Neural crest cell (in vitro differentiated cells): ENCODE measurements at regions not wholly inside any gene's neighbourhood (a gene's known extent, or its start where the extent isn't known, plus 50 kb on each side); places are given as distances from the start of the nearest gene placed in this dataset.

ENCODE experiments used
- DNase-seq: peaks from one replicate; pipeline ENCODE4 v3.0.0; 2021; ENCODE audit warnings: low read depth, mixed read lengths, low spot score
- H3K27ac Mint-ChIP-seq: one replicate; pipeline ENCODE4 v1.8.0; 2021; ENCODE audit warnings: mild to moderate bottlenecking, mixed read lengths; ENCODE audit not compliant: unreplicated experiment
- H3K27me3 Mint-ChIP-seq: 2 replicates; pipeline ENCODE4 v1.8.0; 2021; ENCODE audit warnings: low read depth, mild to moderate bottlenecking, mixed read lengths
- H3K36me3 Mint-ChIP-seq: 2 replicates; pipeline ENCODE4 v1.8.0; 2021; ENCODE audit warnings: low read depth, mild to moderate bottlenecking, mixed read lengths
- H3K4me1 Mint-ChIP-seq: 2 replicates; pipeline ENCODE4 v1.8.0; 2021; ENCODE audit warnings: mixed read lengths
- H3K4me3 Mint-ChIP-seq: one replicate; pipeline ENCODE4 v1.8.0; 2021; ENCODE audit warnings: mild to moderate bottlenecking, mixed read lengths
- H3K9me3 Mint-ChIP-seq: 2 replicates; pipeline ENCODE4 v1.8.0; 2021; ENCODE audit warnings: mixed read lengths
- TF ChIP-seq, protein P1 (sequence below): fragments of 200-600 bp; sonication (generic); conservative IDR thresholded peaks from 2 replicates; pipeline ENCODE4 v1.5.0; 2021; ENCODE audit warnings: antibody characterized with exemption, mild to moderate bottlenecking

DNA sequence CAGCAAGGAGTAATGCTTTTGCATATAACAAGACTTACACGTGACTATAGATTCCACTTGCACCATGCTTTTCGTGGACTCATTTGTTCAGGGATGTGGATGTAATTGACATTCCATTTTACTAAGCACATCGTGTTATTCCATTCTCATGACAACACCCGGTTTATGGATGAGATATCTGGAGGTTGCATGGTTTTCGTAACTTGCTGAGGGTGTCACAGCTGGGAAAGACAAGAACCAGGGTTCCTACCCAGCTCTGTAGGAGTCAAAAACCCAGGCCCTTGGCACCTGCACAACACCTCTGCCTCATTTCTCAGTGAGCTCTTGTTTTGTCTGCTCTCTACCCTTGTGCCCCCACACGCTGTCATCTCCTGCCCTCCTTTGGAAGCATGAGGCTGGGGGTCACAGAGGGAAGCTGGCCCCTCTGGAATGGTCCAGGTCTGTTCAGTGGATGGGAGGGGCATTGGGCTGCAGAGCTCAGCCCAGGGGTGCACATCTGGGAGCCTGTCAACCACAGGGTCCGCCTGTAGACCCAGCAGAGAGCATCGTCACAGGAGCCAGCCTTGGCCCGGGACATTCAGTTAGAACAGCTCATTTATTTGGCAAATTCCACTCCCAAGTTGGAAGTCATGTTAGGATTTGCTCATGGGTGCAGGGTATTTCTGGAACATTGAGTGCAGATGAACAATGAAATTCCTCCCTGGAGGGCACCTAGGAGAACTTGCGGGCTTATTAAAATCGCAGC lies 120.1 kb upstream of the TWIST2 start:
- DNase-seq: no peak
- Mint-ChIP-seq H3K4me1 (peaks cover 11% of the 10 kb centered on the region), H3K4me3 (no peak overlapping the region), H3K27ac (peak overlapping the region; percentile 48), H3K27me3 (no peaks in the 10 kb centered on the region), H3K36me3 (no peaks in the 10 kb centered on the region), H3K9me3 (peaks cover 2% of the 10 kb centered on the region)
- TF ChIP-seq, protein P1, sequence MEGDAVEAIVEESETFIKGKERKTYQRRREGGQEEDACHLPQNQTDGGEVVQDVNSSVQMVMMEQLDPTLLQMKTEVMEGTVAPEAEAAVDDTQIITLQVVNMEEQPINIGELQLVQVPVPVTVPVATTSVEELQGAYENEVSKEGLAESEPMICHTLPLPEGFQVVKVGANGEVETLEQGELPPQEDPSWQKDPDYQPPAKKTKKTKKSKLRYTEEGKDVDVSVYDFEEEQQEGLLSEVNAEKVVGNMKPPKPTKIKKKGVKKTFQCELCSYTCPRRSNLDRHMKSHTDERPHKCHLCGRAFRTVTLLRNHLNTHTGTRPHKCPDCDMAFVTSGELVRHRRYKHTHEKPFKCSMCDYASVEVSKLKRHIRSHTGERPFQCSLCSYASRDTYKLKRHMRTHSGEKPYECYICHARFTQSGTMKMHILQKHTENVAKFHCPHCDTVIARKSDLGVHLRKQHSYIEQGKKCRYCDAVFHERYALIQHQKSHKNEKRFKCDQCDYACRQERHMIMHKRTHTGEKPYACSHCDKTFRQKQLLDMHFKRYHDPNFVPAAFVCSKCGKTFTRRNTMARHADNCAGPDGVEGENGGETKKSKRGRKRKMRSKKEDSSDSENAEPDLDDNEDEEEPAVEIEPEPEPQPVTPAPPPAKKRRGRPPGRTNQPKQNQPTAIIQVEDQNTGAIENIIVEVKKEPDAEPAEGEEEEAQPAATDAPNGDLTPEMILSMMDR: no peak

DNA sequence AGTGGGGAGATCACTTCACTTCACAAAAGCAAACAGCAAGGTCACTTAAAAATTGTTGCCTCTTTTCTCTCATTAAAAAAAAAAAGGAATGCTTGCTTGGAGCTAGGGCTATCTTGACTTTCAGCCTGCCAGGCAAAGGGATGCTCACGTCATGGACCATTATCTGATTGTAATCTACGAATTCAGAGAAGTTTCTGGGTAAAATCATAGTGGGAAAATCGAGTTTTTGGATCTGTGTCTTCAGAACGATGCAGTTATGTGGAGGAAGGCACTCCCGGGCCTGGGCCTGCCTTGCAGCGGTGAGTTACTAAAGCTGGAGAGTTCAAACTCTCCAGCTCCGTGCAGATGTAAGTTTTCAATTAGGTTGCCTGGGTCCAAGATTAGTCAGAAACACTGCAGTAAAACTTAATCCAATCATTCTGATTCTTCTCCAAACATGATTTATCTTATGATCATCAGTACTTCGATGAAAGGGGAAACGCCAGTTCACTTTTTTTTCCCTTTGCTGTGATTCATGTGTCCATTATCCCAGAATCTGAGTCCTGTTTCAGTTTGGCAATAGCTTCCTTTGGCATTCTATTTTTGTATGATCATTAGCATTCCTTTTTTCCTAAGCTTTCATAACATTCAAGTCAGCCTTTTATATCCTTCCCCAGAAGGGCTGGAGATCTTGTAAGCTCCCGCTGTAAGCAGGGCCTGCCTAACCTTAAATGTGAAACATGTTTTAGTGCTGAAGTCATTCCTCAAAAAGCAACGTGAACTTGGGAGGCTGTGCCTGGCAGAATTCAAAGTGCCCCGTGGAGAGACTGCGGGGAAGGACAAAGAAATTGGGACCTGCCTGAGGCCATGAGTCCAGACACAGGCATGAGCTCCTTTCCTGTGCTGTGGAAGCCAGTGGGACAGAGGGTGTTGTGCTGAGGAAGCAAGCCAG lies 119.3 kb upstream of the TWIST2 start:
- H3K27me3 Mint-ChIP-seq: no peaks in the 10 kb centered on the region
- H3K9me3 Mint-ChIP-seq: peaks cover 2% of the 10 kb centered on the region
- no peak overlapping the region for H3K4me3 Mint-ChIP-seq
- H3K36me3 Mint-ChIP-seq: no peaks in the 10 kb centered on the region
- peaks cover 11% of the 10 kb centered on the region for H3K4me1 Mint-ChIP-seq
- no peak for DNase-seq
- peak overlapping the region; percentile 48 for H3K27ac Mint-ChIP-seq
- TF ChIP-seq, protein P1: no peak

DNA sequence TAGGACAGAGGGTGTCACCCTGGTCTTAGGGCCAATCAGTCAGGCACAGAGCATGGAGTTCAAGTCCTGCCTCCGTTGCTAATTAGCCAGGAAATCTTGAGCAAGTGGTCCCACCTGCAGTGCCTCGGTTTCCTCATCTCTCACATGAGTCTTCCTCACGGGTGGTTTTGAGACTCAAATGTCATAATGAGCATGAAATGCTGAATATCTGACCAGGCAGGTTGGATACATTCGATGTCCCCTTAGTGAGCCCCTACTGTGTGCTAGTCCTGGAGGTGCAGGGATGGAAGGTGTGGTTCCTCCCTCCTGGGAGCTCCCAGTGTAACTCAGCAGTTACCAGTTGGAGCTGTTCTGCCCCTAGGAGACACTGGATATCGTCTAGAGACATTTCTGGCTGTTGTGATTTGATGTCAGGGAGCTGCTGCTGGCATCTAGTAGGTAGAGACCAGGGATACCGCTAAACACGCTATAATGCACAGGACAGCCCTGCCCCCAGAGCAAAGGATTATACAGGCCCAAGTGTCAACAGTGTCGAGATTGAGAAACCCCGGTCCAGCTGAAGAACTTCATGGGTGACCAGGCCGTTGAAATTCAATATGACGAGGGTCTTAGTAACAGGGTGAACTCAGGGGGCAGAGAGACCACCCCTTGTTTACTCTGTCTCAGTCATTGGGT lies 118.5 kb upstream of the TWIST2 start:
- TF ChIP-seq, protein P1: no peak
- H3K4me1 Mint-ChIP-seq: peaks cover 11% of the 10 kb centered on the region
- no peaks in the 10 kb centered on the region for H3K27me3 Mint-ChIP-seq
- H3K36me3 Mint-ChIP-seq: no peaks in the 10 kb centered on the region
- DNase-seq: no peak
- H3K4me3 Mint-ChIP-seq: no peak overlapping the region
- H3K27ac Mint-ChIP-seq: no peak overlapping the region
- H3K9me3 Mint-ChIP-seq: peaks cover 2% of the 10 kb centered on the region

DNA sequence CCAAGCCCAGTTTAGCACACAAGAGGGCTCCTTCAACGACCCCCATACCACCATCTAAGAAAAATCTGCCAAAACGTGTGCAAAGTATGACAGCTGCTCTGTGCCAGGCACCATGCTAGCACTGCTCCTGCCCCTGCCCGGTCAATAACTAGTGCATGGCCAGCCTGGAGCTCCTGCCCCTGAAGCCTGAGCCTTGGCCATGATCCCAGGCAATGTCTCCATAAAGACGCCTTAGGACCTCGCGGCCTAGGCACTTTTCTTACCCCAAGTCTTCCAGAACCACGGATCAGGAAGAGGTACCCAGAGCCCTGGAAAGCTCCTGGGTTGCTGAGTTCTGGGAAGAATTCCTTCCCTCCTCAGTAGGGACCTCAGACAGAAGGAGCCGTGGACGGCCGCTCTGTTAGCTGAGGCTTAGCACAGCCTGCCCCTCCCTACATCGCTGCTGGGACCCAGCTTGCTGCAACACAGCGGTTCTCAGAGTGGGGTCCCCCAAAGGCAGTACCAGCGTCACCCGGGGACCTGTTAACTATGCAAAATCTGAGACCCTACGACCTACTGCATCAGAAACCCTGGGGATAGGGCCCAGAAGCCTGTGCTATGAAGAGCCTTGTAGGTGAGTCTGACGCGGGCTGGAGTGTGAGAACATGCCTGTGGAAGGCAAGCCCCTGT lies 117.8 kb upstream of the TWIST2 start:
- Mint-ChIP-seq H3K4me1 (peaks cover 11% of the 10 kb centered on the region), H3K9me3 (peaks cover 2% of the 10 kb centered on the region), H3K27ac (no peak overlapping the region), H3K36me3 (no peaks in the 10 kb centered on the region), H3K4me3 (no peak overlapping the region), H3K27me3 (no peaks in the 10 kb centered on the region)
- TF ChIP-seq, protein P1: no peak
- no peak for DNase-seq

DNA sequence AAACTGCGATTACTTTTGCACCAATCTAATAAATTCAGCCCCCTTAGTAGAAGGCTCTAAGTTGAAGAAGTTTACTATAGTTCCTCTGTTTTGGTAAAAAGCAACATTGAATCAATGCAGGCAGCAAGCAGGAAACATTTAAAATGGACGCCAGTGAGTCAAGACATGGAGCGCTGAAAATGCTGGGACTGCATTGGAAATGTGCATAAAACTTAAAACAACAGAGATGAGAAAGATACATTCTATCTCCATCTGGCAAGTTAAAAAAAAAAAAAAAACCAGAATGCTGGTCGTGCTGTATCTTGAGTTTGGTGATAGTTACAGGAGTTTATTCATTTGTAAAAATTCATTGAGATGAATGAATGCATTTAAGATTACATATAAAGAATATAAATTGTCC lies 117.0 kb upstream of the TWIST2 start:
- no peak overlapping the region for H3K4me3 Mint-ChIP-seq
- H3K4me1 Mint-ChIP-seq: peaks cover 11% of the 10 kb centered on the region
- TF ChIP-seq, protein P1: no peak
- H3K27me3 Mint-ChIP-seq: no peaks in the 10 kb centered on the region
- no peak overlapping the region for H3K27ac Mint-ChIP-seq
- H3K9me3 Mint-ChIP-seq: peaks cover 2% of the 10 kb centered on the region
- no peaks in the 10 kb centered on the region for H3K36me3 Mint-ChIP-seq
- DNase-seq: no peak
